Testis (tissue), 2 donors: ENCODE measurements at regions not wholly inside any gene's neighbourhood (a gene's known extent, or its start where the extent isn't known, plus 50 kb on each side); places are given as distances from the start of the nearest gene placed in this dataset.

ENCODE experiments used
- POLR2A ChIP-seq: fragments of 450-650 bp; IDR thresholded peaks from one replicate; pipeline ENCODE4 v1.6.1; 2017; ENCODE audit warnings: antibody characterized with exemption, mild to moderate bottlenecking, moderate library complexity
- TF ChIP-seq, protein P1 (sequence below), 3 experiments: fragments of 450-650 bp in 2 of 3; fragments of 200-600 bp in 1 of 3; sonication (generic) in 1 of 3; IDR thresholded peaks; one replicate each; pipeline ENCODE4 v1.5.1; 2016 to 2019; ENCODE audit warnings: antibody characterized with exemption in 3 of 3, mild to moderate bottlenecking in 2 of 3, moderate library complexity in 1 of 3

DNA sequence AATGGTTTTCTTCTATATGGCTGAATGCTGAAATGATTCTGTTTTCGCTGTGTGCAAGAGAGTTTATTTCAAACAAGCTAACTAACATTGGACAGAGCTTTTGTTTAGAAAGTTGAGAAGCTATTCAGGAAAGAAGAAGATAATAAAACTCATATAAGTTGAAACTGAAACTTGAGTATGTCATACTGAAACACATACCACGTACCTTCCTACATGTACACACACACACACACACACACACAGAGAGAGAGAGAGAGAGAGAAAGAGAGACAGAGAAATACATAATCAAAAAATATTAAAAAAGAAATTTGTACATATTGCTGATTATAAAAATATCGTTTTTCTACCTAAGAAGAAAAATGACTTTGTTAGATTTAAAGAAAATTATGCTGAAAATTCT lies 561.9 kb upstream of the KCND2 start:
- TF ChIP-seq, protein P1, sequence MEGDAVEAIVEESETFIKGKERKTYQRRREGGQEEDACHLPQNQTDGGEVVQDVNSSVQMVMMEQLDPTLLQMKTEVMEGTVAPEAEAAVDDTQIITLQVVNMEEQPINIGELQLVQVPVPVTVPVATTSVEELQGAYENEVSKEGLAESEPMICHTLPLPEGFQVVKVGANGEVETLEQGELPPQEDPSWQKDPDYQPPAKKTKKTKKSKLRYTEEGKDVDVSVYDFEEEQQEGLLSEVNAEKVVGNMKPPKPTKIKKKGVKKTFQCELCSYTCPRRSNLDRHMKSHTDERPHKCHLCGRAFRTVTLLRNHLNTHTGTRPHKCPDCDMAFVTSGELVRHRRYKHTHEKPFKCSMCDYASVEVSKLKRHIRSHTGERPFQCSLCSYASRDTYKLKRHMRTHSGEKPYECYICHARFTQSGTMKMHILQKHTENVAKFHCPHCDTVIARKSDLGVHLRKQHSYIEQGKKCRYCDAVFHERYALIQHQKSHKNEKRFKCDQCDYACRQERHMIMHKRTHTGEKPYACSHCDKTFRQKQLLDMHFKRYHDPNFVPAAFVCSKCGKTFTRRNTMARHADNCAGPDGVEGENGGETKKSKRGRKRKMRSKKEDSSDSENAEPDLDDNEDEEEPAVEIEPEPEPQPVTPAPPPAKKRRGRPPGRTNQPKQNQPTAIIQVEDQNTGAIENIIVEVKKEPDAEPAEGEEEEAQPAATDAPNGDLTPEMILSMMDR (IDR thresholded peaks at IDR 0.05) = no peak
- no peak for TF ChIP-seq POLR2A
